GM10266 (cell line): ENCODE measurements at regions not wholly inside any gene's neighbourhood (a gene's known extent, or its start where the extent isn't known, plus 50 kb on each side); places are given as distances from the start of the nearest gene placed in this dataset.

Source experiments
- DNase-seq: peaks from one replicate; pipeline ENCODE4 v3.0.0; 2012; ENCODE audit errors: extremely low spot score
- CTCF ChIP-seq: IDR thresholded peaks from 2 replicates; pipeline ENCODE4 v1.5.1; 2012; ENCODE audit warnings: mild to moderate bottlenecking, low read depth; ENCODE audit not compliant: control insufficient read depth, insufficient read depth; ENCODE audit errors: missing control alignments

DNA sequence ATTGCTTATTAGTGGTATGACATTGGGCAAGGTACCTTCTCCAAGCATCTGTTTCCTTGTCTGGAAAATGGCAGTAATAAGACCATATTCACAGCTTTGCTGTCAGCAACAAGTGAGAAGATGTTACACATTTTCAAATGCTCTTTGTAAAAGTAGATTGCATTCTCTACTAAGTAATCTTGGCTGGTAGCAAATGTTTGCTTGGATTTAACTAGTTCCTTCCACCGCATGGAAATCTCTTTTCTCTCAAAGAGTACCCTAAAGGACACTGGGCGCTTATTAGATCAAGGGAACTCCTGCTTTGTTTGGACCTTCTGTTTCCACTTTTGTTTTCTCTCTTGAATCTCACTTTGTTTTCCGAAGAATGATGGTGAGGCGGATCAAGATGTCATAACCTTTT, 185.2 kb upstream of the BMPER start:
- DNase-seq = no peak
- TF ChIP-seq CTCF = no peak

DNA sequence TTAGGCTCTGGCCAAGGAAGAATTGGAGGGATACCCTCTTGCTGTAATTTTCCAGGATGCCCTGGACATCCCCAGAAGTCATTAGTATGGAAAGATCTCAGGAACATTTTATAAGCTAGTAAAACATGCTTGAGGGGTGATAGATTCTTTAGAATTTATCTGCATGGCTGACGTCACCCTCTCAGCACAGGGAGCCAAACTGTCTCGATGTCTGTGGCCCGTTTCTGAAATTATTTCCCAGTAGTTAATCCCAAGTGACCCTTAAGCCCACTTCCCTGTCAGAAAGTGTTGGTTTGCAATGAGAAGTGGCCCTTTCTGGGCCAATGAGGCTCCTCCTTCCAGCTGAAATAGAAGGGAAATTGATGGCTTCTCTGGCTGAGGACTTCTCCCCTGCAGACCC, 184.5 kb upstream of the BMPER start:
- TF ChIP-seq CTCF = no peak
- DNase-seq = no peak

DNA sequence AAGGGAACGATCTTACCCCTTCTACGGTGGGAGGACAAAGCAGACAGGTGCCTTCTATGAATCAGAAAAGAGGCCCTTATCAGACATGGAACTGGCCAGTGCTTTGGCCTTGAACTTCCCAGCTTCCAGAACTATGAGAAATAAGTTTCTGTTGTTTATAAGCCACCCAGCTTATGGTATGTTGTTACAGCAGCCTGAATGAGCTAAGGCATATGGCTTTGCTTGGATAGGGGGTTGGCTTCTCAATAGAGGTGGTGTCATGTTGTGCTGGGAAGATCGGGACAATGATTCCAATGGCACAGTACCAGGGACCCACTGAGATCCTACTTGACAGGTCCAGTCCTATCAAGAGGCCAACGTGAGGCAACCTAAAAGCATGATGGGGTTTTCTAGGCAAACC, 183.4 kb upstream of the BMPER start:
- TF ChIP-seq CTCF = no peak
- DNase-seq = no peak

GRCh38 chr7:33722383-33723101, 182.8 kb upstream of the BMPER start:
- TF ChIP-seq CTCF = no peak
- no peak for DNase-seq

DNA sequence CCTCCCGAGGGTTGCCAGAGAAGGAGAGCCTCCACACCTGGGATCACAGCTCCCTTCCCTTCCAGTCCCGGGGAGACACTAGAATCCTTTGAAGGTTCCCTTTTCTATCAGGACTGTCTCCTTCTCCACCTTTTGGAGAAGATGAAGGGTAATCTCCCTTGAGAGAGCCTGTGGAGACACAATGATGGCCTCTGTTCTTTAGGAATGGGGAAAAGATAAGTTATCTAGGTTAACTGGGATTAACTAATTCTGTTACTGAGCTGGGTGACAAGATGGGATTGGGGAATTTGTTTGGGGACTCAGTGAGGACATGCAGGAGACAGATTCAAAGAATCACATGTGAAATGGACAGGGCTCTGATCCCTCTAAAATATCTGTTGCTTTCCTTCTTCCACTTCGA, 181.1 kb upstream of the BMPER start:
- no peak for DNase-seq
- TF ChIP-seq CTCF = no peak

DNA sequence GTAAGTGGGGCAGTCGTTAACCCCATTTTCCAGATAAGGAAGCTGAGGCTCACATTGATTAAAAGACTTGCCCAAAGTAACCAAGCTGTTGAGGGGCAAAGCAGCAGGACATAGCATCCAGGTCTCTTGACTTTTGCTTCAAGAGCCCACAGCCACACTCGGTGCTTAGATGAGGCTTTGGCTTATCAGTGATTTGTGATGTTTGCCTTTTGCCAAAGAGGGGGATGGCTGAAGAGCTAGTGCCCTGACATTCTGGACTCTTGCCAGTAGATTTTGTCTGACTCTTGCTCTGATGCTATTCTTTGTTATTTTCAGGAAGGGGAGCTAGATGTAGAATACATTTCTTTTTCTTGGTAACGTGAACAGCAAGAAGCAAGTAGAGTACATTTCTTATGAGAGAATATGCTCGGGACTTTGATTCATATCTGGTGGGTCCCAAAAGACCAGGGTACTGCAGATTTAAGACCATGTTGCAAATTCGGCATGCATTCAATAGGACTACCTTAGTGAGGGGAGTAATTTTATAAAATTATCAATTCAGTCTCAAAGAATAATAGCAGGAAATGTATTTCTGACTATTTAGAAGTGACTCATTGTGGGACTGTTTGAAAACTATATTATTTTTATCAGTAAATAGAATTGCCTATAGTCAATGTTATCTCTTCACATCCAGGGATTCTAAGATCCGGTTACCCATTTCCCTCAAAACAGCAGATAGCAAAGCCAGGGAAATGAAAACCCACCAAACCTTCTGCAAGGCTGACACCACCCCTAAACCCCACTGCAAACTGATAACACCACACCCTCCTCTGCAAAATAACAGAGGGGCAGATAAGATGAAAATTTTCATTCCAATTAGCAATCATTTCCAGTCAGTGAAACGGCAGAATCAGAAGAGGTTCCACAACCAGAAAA, 180.0 kb upstream of the BMPER start:
- TF ChIP-seq CTCF = no peak
- no peak for DNase-seq

DNA sequence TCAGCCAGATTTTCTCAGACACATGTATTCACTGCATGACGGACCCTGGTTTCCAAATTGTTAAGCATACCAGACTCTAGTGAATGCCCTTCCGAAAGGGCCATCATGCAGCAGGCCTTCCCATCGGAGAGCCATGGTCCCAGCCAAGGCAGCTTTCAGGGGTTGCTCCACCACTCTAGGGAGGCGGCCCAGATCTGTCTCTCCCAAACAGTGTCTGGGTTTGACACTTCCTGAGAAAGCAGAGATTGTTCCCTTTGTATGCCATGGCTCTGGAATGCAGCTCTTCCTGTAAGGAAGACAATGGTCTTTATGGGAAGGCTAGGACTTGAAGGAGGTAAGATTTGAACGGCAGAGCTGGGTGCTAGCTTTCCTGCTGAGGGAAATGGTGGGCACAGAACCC, 178.8 kb upstream of the BMPER start:
- no peak for TF ChIP-seq CTCF
- DNase-seq = no peak
